ENCODE measurements at regions not wholly inside any gene's neighbourhood (a gene's known extent, or its start where the extent isn't known, plus 50 kb on each side); places are given as distances from the start of the nearest gene placed in this dataset.

GRCh38 chr13:107450931-107451330 lies 764.4 kb downstream of the LIG4 start:
- DNase-seq = no peak

GRCh38 chr13:107450431-107450830 lies 764.9 kb downstream of the LIG4 start:
- no peak for DNase-seq

GRCh38 chr13:107447591-107447990 lies 767.7 kb downstream of the LIG4 start:
- no peak for DNase-seq

GRCh38 chr13:107441279-107441678 lies 774.1 kb downstream of the LIG4 start:
- no peak for DNase-seq

GRCh38 chr13:107438251-107438650 lies 777.1 kb downstream of the LIG4 start:
- no peak for DNase-seq

GRCh38 chr13:107434347-107434746 lies 781.0 kb downstream of the LIG4 start:
- no peak for DNase-seq

- no peak for DNase-seq
Observed at GRCh38 chr13:107427536-107427935, 787.8 kb downstream of the LIG4 start.

- no peak for DNase-seq
Observed at GRCh38 chr13:107422421-107422820, 792.9 kb downstream of the LIG4 start.

- DNase-seq = no peak
Observed at GRCh38 chr13:107421951-107422350, 793.4 kb downstream of the LIG4 start.

GRCh38 chr13:107421028-107421427 lies 794.3 kb downstream of the LIG4 start:
- no peak for DNase-seq

GRCh38 chr13:107413005-107413404 lies 802.3 kb downstream of the LIG4 start:
- DNase-seq = no peak

GRCh38 chr13:107407074-107407473 lies 808.3 kb downstream of the LIG4 start:
- no peak for DNase-seq

- DNase-seq = no peak
Observed at GRCh38 chr13:107395927-107396662, 819.2 kb downstream of the LIG4 start.

- no peak for DNase-seq
Observed at GRCh38 chr13:107392205-107392604, 823.1 kb downstream of the LIG4 start.

GRCh38 chr13:107387525-107387924 lies 819.6 kb upstream of the ARGLU1 start:
- no peak for DNase-seq

- DNase-seq = no peak
Observed at GRCh38 chr13:107379407-107380155, 811.6 kb upstream of the ARGLU1 start.

GRCh38 chr13:107376341-107377125 lies 808.6 kb upstream of the ARGLU1 start:
- DNase-seq = no peak

GRCh38 chr13:107375701-107376340 lies 807.9 kb upstream of the ARGLU1 start:
- DNase-seq = no peak

- DNase-seq = no peak
Observed at GRCh38 chr13:107374038-107374437, 806.1 kb upstream of the ARGLU1 start.

GRCh38 chr13:107373551-107373950 lies 805.6 kb upstream of the ARGLU1 start:
- peak; percentile 23 for DNase-seq

- no peak for DNase-seq
Observed at GRCh38 chr13:107370015-107370785, 802.3 kb upstream of the ARGLU1 start.

GRCh38 chr13:107367258-107367657 lies 799.3 kb upstream of the ARGLU1 start:
- DNase-seq = no peak

Measured in NCI-H1436 treated with DMSO at 0.1 percent for 48 hours (cell line).